A673 (cell line): ENCODE measurements at regions not wholly inside any gene's neighbourhood (a gene's known extent, or its start where the extent isn't known, plus 50 kb on each side); places are given as distances from the start of the nearest gene placed in this dataset.

Source experiments
- BruUV-seq: library from RNA; stranded (reverse); fragments of 400-500 nt; replicated peaks from 2 replicates; lab custom pipeline; 2021; lab: Mats Ljungman, UMichigan
- CTCF ChIA-PET: fragments of 300-600 bp; sonication (Branson Sonifier 250); formaldehyde crosslinking; loops from one replicate; lab custom pipeline; 2022; ENCODE audit warnings: antibody characterized with exemption; lab: Charles Lee
- POLR2A ChIA-PET: fragments of 300-600 bp; sonication (Branson Sonifier 250); formaldehyde crosslinking; loops from one replicate; lab custom pipeline; 2022; ENCODE audit warnings: antibody characterized with exemption; ENCODE audit not compliant: low non-redundant PET; lab: Charles Lee
- DNase-seq: peaks from one replicate; pipeline ENCODE4 v3.0.0-alpha.2; 2015; ENCODE audit warnings: low spot score
- H3K27ac ChIP-seq: fragments of 200-600 bp; sonication (generic); 2 replicates; pipeline ENCODE4 v1.5.1; 2016; ENCODE audit warnings: mixed run types, low read depth, mild to moderate bottlenecking, mixed read lengths, antibody characterized with exemption, low read length; ENCODE audit not compliant: poor library complexity, severe bottlenecking
- H3K27me3 ChIP-seq: fragments of 200-600 bp; sonication (generic); replicated peaks from 2 replicates; pipeline ENCODE4 v1.6.1; 2017; ENCODE audit warnings: mixed run types, low read depth, mild to moderate bottlenecking, mixed read lengths, antibody characterized with exemption, low read length; ENCODE audit not compliant: insufficient read depth, poor library complexity
- H3K36me3 ChIP-seq: fragments of 200-600 bp; sonication (generic); 2 replicates; pipeline ENCODE4 v1.6.1; 2016; ENCODE audit warnings: mixed run types, mild to moderate bottlenecking, mixed read lengths, antibody characterized with exemption, low read length; ENCODE audit not compliant: insufficient read depth, poor library complexity, severe bottlenecking
- H3K4me1 ChIP-seq: fragments of 200-600 bp; sonication (generic); 2 replicates; pipeline ENCODE4 v1.6.1; 2017; ENCODE audit warnings: mixed run types, mild to moderate bottlenecking, mixed read lengths, antibody characterized with exemption, low read length; ENCODE audit not compliant: insufficient read depth, poor library complexity, severe bottlenecking
- H3K4me3 ChIP-seq: fragments of 200-600 bp; sonication (generic); 2 replicates; pipeline ENCODE4 v1.5.1; 2016; ENCODE audit warnings: low read depth, mixed run types, mild to moderate bottlenecking, mixed read lengths, low read length; ENCODE audit not compliant: poor library complexity, severe bottlenecking
- H3K9me3 ChIP-seq: fragments of 200-600 bp; sonication (generic); 2 replicates; pipeline ENCODE4 v1.6.1; 2016; ENCODE audit warnings: mixed run types, low read depth, mild to moderate bottlenecking, mixed read lengths, antibody characterized with exemption, low read length; ENCODE audit not compliant: poor library complexity, severe bottlenecking
- EZH2 ChIP-seq: fragments of 200-600 bp; sonication (generic); IDR thresholded peaks from 2 replicates; pipeline ENCODE4 v1.6.1; 2017; ENCODE audit warnings: borderline replicate concordance, low read depth, mild to moderate bottlenecking, mixed read lengths, antibody characterized with exemption, low read length; ENCODE audit not compliant: poor library complexity, severe bottlenecking
- intact Hi-C: fragments of 100-400 bp; cut with micrococcal nuclease; formaldehyde crosslinking; loops from one replicate; pipeline ENCODE4 v1.10.0; 2022; ENCODE audit not compliant: unreplicated experiment
- TF ChIP-seq, protein P1 (sequence below): fragments of 300-800, 200-600 bp; sonication (generic); conservative IDR thresholded peaks from 2 replicates; pipeline ENCODE4 v1.5.1; 2017; ENCODE audit warnings: low read depth, mild to moderate bottlenecking, antibody characterized with exemption, low read length, moderate library complexity, mixed read lengths

GRCh38 chr21:15559660-15560059 lies 170.1 kb upstream of the USP25 start:
- intact Hi-C loops = no loop called here
- ChIA-PET CTCF (no interaction called here), POLR2A (no interaction called here)
- Histone ChIP-seq H3K36me3 (no peaks in the 10 kb centered on the region), H3K27me3 (no peaks in the 10 kb centered on the region), H3K4me1 (no peaks in the 10 kb centered on the region), H3K9me3 (peaks cover 4% of the 10 kb centered on the region), H3K4me3 (no peak overlapping the region), H3K27ac (no peak overlapping the region)
- TF ChIP-seq EZH2 = no peak
- TF ChIP-seq, protein P1, sequence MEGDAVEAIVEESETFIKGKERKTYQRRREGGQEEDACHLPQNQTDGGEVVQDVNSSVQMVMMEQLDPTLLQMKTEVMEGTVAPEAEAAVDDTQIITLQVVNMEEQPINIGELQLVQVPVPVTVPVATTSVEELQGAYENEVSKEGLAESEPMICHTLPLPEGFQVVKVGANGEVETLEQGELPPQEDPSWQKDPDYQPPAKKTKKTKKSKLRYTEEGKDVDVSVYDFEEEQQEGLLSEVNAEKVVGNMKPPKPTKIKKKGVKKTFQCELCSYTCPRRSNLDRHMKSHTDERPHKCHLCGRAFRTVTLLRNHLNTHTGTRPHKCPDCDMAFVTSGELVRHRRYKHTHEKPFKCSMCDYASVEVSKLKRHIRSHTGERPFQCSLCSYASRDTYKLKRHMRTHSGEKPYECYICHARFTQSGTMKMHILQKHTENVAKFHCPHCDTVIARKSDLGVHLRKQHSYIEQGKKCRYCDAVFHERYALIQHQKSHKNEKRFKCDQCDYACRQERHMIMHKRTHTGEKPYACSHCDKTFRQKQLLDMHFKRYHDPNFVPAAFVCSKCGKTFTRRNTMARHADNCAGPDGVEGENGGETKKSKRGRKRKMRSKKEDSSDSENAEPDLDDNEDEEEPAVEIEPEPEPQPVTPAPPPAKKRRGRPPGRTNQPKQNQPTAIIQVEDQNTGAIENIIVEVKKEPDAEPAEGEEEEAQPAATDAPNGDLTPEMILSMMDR = no peak
- DNase-seq = no peak
- BruUV-seq = no TSS peak

- Histone ChIP-seq H3K4me3 (no peak overlapping the region), H3K27ac (no peak overlapping the region), H3K9me3 (peaks cover 4% of the 10 kb centered on the region), H3K36me3 (no peaks in the 10 kb centered on the region), H3K4me1 (no peaks in the 10 kb centered on the region), H3K27me3 (no peaks in the 10 kb centered on the region)
- DNase-seq = no peak
- no TSS peak for BruUV-seq
- TF ChIP-seq, protein P1 = no peak
- no peak for TF ChIP-seq EZH2
- ChIA-PET CTCF (no interaction called here), POLR2A (no interaction called here)
- intact Hi-C loops = no loop called here
Observed at GRCh38 chr21:15560383-15561056, 169.3 kb upstream of the USP25 start.

GRCh38 chr21:15562748-15563147 lies 167.0 kb upstream of the USP25 start:
- Histone ChIP-seq H3K4me1 (no peaks in the 10 kb centered on the region), H3K27me3 (no peaks in the 10 kb centered on the region), H3K9me3 (no peaks in the 10 kb centered on the region), H3K4me3 (no peak overlapping the region), H3K36me3 (no peaks in the 10 kb centered on the region), H3K27ac (no peak overlapping the region)
- intact Hi-C loops = no loop called here
- ChIA-PET POLR2A (no interaction called here), CTCF (no interaction called here)
- no peak for TF ChIP-seq EZH2
- TF ChIP-seq, protein P1 = no peak
- DNase-seq = no peak
- BruUV-seq = no TSS peak
